ENCODE measurements at regions not wholly inside any gene's neighbourhood (a gene's known extent, or its start where the extent isn't known, plus 50 kb on each side); places are given as distances from the start of the nearest gene placed in this dataset.

GRCh38 chr10:58094985-58095718, 172.5 kb downstream of the IPMK start:
- Mint-ChIP-seq H3K9me3 (ENCODE audit: insufficient read depth) (no peaks in the 10 kb centered on the region), H3K27ac (no peak overlapping the region), H3K4me1 (peaks cover 14% of the 10 kb centered on the region), H3K27me3 (no peaks in the 10 kb centered on the region), H3K4me3 (no peak overlapping the region)
- intact Hi-C loops (cut with micrococcal nuclease) = no loop called here
- H3K4me3 ChIP-seq (ENCODE audit: control extremely low read depth in 1 of 5, extremely low read depth in 1 of 5, insufficient read depth in 1 of 5, low read depth in 2 of 5, low read length in 4 of 5) = no peak overlapping the region
- H3K9ac ChIP-seq (ENCODE audit: low read length) = no peak overlapping the region
- no peaks in the 10 kb centered on the region for H3K9me3 ChIP-seq (ENCODE audit: control extremely low read depth in 1 of 3, control insufficient read depth in 2 of 3, insufficient read depth in 1 of 3, low read length in 2 of 3)
- no peaks in the 10 kb centered on the region for H4K20me1 ChIP-seq (ENCODE audit: control insufficient read depth, insufficient read depth, low read length, poor library complexity, severe bottlenecking)
- peaks cover 0 to 3% (median 0%) of the 10 kb centered on the region in 4 experiments for H3K27me3 ChIP-seq (replicated peaks in 1 of 4; ENCODE audit: control extremely low read depth in 1 of 4, control insufficient read depth in 3 of 4, insufficient read depth in 4 of 4, low read length in 3 of 4)
- 81% methylated on average over 4 of the region's 8 CpGs for WGBS (ENCODE audit: insufficient coverage)
- no peak overlapping the region for H2AFZ ChIP-seq (ENCODE audit: insufficient read depth, low read depth, low read length, poor library complexity, severe bottlenecking)
- CTCF ChIA-PET = no interaction called here
- H3K79me2 ChIP-seq (ENCODE audit: control insufficient read depth, insufficient read depth, low read length) = no peaks in the 10 kb centered on the region
- ATAC-seq (ENCODE audit: low read depth) (no peak), DNase-seq (no peak)
- no peaks in the 10 kb centered on the region for H3K36me3 ChIP-seq (replicated peaks in 1 of 2; ENCODE audit: control extremely low read depth in 1 of 2, control insufficient read depth in 1 of 2, extremely low read depth in 1 of 2, insufficient read depth in 2 of 2, low read length in 1 of 2)
- no peak overlapping the region for H3K27ac ChIP-seq (ENCODE audit: low read length in 2 of 2)
- H3K4me1 ChIP-seq (ENCODE audit: control insufficient read depth in 2 of 2, insufficient read depth in 2 of 2, low read length in 2 of 2) = no peaks in the 10 kb centered on the region
- H3K4me2 ChIP-seq (replicated peaks; ENCODE audit: low read depth, low read length, poor library complexity, severe bottlenecking) = no peak overlapping the region
- POLR2A ChIA-PET = no interaction called here
- TF ChIP-seq CTCF (IDR thresholded peaks at IDR 0.05) (no peak), EZH2 (IDR thresholded peaks at IDR 0.05; ENCODE audit: borderline replicate concordance, insufficient read depth, low read depth, low read length, poor library complexity, severe bottlenecking) (no peak)

GRCh38 chr10:58091886-58092285, 175.8 kb downstream of the IPMK start:
- TF ChIP-seq EZH2 (IDR thresholded peaks at IDR 0.05; ENCODE audit: borderline replicate concordance, insufficient read depth, low read depth, low read length, poor library complexity, severe bottlenecking) = no peak
- TF ChIP-seq CTCF (IDR thresholded peaks at IDR 0.05) = no peak
- no peak for ATAC-seq (ENCODE audit: low read depth)
- no peak overlapping the region for H2AFZ ChIP-seq (ENCODE audit: insufficient read depth, low read depth, low read length, poor library complexity, severe bottlenecking)
- no peaks in the 10 kb centered on the region for H4K20me1 ChIP-seq (ENCODE audit: control insufficient read depth, insufficient read depth, low read length, poor library complexity, severe bottlenecking)
- DNase-seq = no peak
- Mint-ChIP-seq H3K27me3 (no peaks in the 10 kb centered on the region), H3K27ac (no peak overlapping the region), H3K4me3 (no peak overlapping the region), H3K4me1 (peaks cover 14% of the 10 kb centered on the region), H3K9me3 (ENCODE audit: insufficient read depth) (no peaks in the 10 kb centered on the region)
- intact Hi-C loops (cut with micrococcal nuclease) = no loop called here
- H3K27me3 ChIP-seq (replicated peaks in 1 of 4; ENCODE audit: control extremely low read depth in 1 of 4, control insufficient read depth in 3 of 4, insufficient read depth in 4 of 4, low read length in 3 of 4) = peaks cover 0 to 3% (median 0%) of the 10 kb centered on the region in 4 experiments
- H3K4me3 ChIP-seq (ENCODE audit: control extremely low read depth in 1 of 5, extremely low read depth in 1 of 5, insufficient read depth in 1 of 5, low read depth in 2 of 5, low read length in 4 of 5) = no peak overlapping the region
- POLR2A ChIA-PET = no interaction called here
- H3K36me3 ChIP-seq (replicated peaks in 1 of 2; ENCODE audit: control extremely low read depth in 1 of 2, control insufficient read depth in 1 of 2, extremely low read depth in 1 of 2, insufficient read depth in 2 of 2, low read length in 1 of 2) = no peaks in the 10 kb centered on the region
- H3K4me1 ChIP-seq (ENCODE audit: control insufficient read depth in 2 of 2, insufficient read depth in 2 of 2, low read length in 2 of 2) = no peaks in the 10 kb centered on the region
- CTCF ChIA-PET = no interaction called here
- H3K27ac ChIP-seq (ENCODE audit: low read length in 2 of 2) = no peak overlapping the region
- no peak overlapping the region for H3K4me2 ChIP-seq (replicated peaks; ENCODE audit: low read depth, low read length, poor library complexity, severe bottlenecking)
- H3K79me2 ChIP-seq (ENCODE audit: control insufficient read depth, insufficient read depth, low read length) = no peaks in the 10 kb centered on the region
- WGBS (ENCODE audit: insufficient coverage) = 100% methylated on average over 1 of the region's 3 CpGs
- H3K9me3 ChIP-seq (ENCODE audit: control extremely low read depth in 1 of 3, control insufficient read depth in 2 of 3, insufficient read depth in 1 of 3, low read length in 2 of 3) = no peaks in the 10 kb centered on the region
- H3K9ac ChIP-seq (ENCODE audit: low read length) = no peak overlapping the region
